Pulmonary artery endothelial cell (primary cell): ENCODE measurements at regions not wholly inside any gene's neighbourhood (a gene's known extent, or its start where the extent isn't known, plus 50 kb on each side); places are given as distances from the start of the nearest gene placed in this dataset.
"Not testable (repeated sequence)": the region's sequence is repeated elsewhere in the genome, so short reads cannot be mapped to it uniquely, and the experiment has no call there.

Experiments used
- DNase-seq: peaks from one replicate; pipeline ENCODE4 v3.0.0-alpha.2; 2011; ENCODE audit warnings: low read depth, low spot score

- no peak for DNase-seq
Observed at GRCh38 chr13:75178436-75178835, 303.5 kb downstream of the TBC1D4 start.

DNA sequence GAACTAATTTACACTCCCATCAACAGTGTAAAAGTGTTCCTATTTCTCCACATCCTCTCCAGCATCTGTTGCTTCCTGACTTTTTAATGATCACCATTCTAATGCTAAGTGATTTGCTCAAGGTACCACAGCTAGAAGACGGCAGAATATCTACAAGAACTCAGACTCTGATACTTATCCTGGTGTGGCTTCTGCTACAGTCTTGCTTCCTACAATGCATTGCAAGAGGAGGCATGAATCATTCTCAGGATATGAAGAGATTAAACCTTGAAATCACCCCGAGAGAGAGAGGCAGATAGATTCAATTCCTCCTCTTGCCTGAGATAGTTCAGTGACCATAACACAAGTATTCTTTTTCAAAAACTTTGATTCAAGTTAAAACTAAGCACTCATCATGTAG is 306.4 kb downstream of the TBC1D4 start:
- no peak for DNase-seq

DNA sequence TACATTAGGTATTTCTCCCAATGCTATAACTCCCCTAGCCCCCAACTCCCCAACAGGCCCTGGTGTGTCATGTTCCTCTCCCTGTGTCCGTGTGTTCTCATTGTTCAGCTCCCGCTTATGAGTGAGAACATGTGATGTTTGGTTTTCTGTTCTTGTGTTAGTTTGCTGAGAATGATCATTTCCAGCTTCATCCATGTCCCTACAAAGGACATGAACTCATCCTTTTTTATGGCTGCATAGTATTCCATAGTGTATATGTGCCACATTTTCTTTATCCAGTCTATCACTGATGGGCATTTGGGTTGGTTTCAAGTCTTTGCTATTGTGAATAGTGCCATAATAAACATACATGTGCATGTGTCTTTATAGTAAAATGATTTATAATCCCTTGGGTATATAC is 306.9 kb downstream of the TBC1D4 start:
- DNase-seq = not testable (repeated sequence)

DNA sequence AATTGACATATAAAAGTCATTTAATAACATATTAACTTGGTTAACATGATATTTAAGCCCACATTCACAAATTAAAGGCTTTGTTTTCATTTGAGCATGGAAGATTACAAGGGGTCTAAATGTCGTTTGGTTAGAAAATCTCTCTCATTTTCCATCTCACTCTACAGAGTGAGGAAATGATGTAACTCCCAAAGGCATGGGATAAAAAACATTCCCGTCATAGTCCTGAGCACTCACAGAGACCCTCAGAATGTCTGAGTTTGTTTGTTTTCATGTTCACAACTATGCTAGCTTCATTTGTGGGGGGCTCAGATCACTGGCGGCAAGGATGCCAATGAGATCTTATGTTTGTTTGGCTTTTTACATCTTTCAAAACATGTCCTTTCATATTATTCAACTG is 307.5 kb downstream of the TBC1D4 start:
- no peak for DNase-seq

- DNase-seq = no peak
Observed at GRCh38 chr13:75173457-75174356, 308.3 kb downstream of the TBC1D4 start.

- DNase-seq = no peak
Observed at GRCh38 chr13:75170311-75170710, 311.7 kb downstream of the TBC1D4 start.

DNA sequence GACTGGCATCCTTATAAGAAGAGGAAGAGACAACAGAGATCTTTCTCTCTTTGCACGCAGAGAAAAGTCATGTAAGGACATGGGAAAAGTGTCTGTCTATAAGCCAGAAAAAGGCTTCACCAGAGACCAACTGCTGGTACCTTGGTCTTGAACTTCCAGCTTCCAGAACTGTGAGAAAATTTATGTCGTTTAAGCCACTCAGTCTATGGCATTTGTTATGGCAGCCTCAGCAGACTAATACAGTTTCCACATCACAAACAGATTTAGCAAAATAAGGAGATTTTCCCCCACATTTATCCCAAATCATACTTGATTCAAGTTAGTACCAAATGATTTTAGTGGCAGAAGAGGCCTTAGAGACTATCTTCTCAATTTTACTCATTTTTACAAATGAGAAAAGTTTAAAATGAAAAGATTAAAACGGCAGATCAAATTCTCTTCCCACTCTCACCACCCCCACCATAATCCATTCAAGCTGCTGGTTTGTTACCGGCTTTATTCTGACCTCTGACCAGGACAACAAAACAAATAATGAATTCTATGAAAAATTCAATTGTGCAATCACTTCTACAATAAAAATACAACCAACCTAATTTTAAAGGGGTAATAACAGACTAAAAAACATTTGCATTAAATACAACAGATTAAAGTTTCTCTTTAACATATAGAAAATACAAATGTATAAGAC is 316.3 kb downstream of the TBC1D4 start:
- no peak for DNase-seq

- no peak for DNase-seq
Observed at GRCh38 chr13:75161804-75162203, 320.2 kb downstream of the TBC1D4 start.

GRCh38 chr13:75160984-75161383 is 321.0 kb downstream of the TBC1D4 start:
- no peak for DNase-seq

- DNase-seq = no peak
Observed at GRCh38 chr13:75154331-75154730, 327.6 kb downstream of the TBC1D4 start.

- DNase-seq = no peak
Observed at GRCh38 chr13:75153834-75154233, 328.1 kb downstream of the TBC1D4 start.

DNA sequence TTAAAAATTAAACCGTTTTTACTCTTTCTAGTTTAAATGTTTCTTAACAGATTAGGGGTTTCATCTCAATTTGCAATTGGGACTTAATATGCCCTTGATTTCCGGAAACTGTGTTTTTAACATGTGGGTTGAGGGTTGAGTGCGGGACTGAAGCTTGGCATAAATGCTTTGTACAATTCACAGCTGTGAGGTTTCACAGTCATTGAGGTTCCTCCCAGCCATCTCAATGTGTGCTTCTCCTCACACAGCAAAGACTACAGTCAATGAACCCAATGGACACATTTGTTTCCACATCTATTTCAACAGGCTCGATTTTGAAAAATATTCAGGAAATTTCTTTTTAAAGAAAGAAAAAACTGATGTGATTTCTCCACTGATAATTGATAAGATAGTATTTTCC is 328.6 kb downstream of the TBC1D4 start:
- DNase-seq = no peak

DNA sequence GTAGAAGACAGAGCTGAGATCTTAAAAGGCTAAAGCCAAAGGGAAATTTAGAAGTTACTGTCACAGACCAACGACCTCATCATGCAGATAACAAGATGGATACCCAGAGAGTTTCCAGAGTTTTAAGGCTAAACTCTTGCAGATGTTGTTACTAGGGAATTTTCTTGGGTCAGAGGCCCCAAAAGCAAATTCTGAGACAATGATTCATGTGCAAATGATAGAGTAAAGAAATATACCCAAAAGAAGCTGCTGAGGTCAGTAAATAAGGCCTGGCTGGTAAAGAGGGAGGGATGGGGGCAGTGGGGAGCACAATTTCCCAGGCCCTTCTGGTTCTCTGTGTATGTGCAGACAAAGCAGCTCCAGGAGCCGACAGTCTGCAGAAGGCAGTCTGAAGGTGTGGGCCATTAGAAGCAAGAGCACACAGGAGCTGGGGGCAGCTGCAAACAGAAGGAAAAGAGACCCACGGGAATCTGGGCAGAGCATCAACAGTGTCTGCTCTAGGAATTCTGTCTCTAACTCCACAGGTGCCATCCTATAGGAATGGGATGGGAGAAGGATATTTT is 330.8 kb downstream of the TBC1D4 start:
- DNase-seq = no peak

DNA sequence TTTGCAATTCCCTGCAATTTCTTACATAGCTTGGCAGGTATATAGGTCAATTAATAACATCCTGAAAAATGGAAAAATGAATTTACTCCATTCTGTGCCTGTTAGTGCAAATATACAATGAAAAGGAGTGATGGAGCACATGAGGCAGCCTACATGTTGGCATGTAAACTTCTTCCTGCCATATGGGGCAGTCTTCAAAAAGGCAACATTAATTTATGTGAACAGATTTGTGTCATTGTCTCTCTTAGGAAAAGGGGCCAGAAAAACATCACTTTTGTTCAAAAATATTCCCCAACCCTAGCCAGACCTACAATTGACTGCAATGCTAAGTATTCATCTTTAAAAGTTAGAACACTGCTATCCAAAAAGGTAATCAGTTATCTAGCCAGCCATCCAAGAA is 332.2 kb downstream of the TBC1D4 start:
- no peak for DNase-seq

DNA sequence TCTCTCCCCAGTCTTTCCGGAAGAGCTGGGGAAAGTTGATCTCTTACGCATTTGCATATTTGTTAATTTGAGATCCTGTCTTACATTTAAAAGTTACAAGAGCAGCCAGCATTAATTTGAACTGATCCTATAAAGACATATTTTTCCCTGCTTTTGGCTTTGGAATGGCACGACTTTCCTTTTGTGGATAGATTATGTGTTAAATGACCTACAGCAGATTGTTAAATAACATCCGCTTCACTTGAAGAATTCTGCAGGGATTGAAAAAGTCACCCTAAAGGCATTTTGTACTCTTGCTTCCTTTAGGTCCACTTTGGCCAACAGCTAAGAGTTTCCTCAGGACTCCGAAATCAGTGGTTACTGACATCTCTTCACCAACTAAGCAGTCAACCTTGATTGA is 334.0 kb downstream of the TBC1D4 start:
- no peak for DNase-seq

DNA sequence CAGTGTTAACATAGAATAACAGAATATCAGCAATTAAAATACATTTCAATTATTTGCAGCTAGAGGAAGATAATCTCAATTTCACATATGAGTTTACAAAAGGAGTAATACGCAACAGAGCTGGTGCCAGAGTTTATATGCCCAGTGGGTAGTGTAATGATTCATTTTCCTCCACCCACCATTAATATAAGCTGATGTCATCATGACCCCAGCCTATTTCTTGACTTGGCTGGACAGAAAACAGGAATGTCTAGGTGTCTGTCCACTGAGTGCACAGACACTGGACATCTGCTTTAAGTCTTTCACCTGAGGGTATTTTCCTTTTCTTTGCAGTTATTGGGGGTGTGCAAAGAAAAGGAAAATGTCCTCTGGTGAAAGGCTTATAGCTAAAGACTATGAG is 335.5 kb downstream of the TBC1D4 start:
- no peak for DNase-seq

DNA sequence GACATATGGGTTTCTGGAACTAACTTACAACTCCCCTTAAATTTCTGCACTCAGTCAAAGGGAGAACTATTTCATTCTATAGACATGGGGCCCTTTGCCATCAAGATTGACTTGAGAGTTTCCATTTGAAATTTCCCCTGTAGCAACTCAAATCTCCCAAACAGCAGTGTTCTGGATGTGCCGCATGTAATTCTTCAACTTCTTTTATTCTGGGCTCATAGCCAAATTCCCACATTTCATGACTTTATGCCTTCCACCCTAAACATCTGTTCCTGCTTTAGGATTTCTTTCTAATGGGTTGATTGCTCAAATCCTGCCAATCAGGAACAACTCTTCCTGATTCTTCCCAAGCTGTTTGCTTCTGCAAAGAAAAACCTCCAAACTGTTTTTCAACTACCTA is 336.0 kb downstream of the TBC1D4 start:
- no peak for DNase-seq

- no peak for DNase-seq
Observed at GRCh38 chr13:75139291-75139690, 342.7 kb downstream of the TBC1D4 start.

- no peak for DNase-seq
Observed at GRCh38 chr13:75137911-75138571, 343.9 kb downstream of the TBC1D4 start.

DNA sequence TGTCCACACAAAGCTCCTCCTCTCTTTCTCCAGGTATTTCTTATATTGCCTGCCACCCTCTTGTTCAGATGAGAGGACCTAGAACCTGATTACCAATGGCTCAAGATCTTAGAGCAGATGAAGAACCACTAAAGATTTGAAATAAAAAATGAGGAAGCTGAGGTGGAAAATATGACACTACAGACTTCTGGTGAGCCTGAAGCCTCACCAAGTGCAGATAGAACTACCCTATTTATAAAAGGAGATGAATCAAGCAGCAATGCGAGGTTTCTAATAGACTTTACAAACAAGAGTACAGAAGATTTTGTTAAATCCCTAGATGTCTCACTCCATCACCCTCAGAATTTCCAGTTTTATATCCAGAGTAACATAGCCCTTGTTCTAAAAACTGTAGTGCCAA is 345.8 kb downstream of the TBC1D4 start:
- no peak for DNase-seq

- peak; percentile 69 for DNase-seq
Observed at GRCh38 chr13:75135325-75135825, 346.6 kb downstream of the TBC1D4 start.
